Left hindlimb (tissue), 1 donor: ENCODE measurements at regions not wholly inside any gene's neighbourhood (a gene's known extent, or its start where the extent isn't known, plus 50 kb on each side); places are given as distances from the start of the nearest gene placed in this dataset.
"Not testable (repeated sequence)": the region's sequence is repeated elsewhere in the genome, so short reads cannot be mapped to it uniquely, and the experiment has no call there.

ENCODE experiments used
- DNase-seq: peaks from one replicate; pipeline ENCODE4 v3.0.0-alpha.2; 2018

DNA sequence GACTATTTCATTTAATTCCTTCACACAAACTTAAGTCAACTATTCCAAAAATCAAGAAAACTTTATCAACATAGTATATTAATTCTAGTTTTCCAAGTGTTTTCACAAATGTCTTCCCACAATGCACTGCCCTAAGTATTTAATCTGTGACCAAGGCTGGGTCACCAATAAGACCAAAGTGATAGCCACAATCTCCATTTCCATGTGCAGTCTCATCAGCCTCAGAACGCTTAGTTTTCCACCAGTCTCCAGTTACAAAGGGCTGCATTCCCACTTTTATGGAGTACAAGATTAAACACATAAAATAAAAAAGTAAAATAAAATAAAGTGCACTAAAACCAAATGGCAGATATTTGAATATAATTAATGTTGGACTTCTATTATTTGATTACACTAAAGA lies 371.6 kb upstream of the CCNH start:
- no peak for DNase-seq

DNA sequence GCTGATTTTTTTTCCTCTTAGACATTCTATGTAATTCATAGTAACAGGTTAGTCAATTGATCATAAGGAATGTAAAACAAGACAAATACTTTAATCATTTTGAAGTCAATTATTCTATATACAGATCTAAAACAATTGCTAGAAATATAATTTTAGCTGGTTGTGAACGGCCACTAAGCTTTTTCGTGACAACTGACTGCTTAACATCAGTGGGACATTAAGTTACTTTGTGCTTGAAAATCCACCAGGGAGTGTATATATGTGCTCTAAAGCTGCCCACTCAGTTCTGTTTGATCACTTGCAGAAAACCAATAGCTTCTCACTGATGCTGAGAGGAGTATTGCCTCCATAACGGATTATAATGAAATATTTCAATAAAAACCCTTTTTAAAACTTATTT lies 370.2 kb upstream of the CCNH start:
- DNase-seq = no peak

DNA sequence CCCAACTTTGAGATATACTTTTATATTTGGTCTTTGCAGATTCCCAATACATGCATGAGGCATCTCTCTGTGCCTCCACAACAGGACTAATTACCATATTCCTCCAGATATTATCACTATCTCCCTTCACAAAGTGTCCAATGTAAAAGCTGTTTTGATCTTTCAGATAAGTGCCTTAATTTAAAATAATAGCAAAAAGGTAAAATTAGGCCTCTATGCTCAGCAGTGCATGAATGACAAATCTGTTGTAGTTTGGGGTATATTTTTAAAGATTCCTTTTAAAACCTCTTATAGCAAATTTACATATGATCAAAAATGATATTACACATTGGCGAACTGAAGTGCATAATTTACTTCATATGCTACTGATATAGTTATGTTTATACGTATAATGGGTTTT lies 369.2 kb upstream of the CCNH start:
- no peak for DNase-seq

DNA sequence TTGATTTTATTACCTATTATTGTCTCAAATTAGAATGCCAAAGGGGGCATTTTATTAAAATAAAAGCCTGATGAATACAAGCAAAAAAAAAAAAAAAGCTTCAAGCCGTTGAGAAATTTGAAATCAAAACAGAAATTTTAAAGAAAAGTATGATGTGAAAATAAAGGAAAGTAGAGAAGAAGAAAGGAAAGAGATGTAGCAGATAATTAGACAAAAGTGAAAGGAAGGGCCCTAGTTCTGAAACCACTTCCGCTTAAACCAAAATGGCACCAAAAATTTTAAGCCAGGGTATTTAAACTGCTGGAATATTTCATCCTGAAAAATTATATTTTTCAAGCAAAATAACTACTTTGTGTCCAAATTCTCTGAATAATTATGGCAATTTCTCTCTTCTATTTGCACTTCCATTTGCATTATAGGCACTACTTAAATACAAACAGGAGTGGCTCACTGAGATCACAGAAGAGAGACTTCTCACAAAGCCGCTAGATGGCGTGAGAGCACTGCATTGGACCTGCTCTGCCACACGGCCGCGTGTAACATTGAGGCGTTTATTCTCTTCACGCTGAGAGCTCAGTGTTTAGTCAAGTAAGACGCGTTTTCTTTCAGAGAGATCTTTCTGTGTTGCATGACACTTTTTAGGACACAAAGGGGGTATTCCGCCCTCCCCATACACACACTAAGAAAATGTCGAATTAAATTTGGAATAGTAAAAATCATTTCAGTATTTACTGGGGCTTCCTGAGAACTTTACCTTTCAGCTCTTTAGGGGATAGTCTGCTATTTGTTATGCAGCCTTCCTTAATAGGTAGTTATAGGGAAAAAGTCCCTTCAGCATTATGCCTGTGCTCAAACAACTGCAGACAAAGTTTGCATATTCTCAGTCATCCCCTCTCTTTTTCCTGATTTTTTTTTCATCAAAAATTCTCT lies 368.4 kb upstream of the CCNH start:
- peak; percentile 80 for DNase-seq

DNA sequence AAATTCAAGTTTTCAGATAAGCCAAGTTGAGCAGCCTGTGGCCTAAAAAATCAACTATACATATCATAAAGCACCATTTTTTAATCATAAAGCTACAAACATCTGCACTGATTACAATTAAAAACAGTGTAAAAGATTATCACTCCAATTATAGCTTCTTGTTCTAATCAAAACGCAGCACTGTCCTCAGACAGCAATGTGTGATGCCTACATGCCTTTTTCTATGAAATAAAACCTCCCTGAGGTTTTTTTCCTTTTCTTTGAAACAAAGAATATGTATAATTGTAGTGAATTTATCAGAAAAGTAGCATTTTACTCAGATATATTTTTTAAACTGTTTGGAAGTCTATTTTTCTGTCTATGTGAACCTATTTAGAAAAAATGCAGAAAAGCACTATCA lies 366.1 kb upstream of the CCNH start:
- no peak for DNase-seq

DNA sequence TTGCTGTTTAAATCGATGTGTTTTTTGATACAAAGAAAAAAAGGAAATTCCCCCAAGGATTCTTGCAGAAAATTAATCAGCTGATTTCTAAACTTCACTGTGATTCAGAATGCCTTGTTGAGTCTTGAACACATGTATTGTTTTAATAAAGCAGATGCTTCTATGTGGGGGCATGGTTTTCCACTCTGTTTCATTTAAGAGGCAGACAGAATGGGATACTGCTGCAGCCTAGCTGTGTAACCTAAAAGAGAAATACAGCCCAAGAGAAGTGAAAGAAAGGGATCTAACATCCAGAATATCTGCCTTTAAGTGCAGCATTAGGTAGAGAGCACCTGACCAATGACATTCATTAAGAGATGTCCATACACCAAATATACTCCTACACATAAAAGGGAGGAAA lies 365.1 kb upstream of the CCNH start:
- DNase-seq = no peak

DNA sequence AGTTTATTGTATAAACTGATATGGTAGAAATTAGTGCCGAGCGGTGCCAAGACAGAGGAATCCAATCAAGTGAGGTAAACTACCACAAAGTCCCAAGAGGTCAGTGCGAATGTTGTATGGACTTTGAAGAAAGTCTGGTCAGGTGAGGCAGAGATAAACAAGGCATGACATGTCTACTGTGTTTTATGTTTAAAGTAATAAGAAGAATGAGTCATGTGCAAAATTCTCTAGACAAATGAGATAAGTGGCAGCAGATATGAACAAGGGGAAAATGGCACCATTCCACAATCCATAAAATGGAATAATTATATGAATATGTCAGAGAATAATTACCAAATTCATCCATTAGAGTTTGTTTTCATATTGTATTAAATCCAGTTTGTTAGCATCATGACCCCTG lies 364.1 kb upstream of the CCNH start:
- DNase-seq = no peak

DNA sequence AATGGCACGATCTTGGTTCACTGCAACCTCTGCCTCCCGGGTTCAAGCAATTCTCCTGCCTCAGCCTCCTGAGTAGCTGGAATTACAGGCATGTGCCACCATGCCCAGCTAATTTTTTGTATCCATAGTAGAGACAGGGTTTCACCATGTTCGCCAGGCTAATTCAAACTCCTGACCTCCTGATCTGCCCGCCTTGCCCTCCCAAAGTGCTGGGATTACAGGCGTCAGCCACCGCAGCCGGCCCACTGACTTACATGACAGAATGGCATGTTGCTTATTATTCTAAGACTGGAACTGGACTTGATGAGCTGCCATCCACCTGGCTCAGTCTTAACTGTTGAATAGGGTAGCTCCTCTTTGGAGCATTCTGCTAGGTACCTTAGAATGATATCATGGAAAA lies 363.6 kb upstream of the CCNH start:
- not testable (repeated sequence) for DNase-seq

DNA sequence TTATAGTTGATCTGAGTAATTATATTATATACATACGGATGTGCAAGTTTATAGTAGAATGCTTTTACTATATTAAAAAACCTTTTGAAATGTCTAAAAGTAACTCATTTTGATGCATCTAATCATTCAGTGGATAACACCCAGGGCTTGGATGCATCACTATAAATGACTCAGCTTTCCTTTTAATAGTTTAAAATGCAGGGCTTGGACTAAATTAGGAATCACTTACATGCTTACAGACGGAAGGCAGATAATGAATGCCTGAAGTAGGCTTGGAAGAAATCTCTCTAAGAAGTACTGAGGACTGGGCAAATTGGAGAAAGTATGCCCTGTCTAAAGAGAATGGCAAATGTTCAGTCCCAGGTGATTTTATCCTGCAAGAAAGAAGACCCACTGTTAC lies 362.5 kb upstream of the CCNH start:
- DNase-seq = no peak

DNA sequence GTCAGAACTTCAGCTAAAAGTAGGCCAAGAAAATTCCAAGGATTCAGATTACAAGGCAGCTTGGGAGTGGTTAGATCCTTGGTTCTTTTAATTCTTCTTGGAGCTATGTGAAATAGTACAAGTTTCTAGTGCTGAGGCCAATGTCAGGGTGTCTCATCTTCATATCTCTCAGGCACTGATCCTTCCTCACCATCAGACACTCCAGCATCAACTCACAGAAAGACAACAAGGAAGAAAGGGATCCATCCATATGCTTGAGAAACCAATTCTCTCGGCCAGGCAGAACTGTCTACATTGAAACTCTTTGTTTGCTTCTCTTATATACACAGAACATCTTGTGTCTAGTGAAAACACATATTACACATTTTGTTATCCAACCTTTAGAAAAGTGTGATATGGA lies 362.1 kb upstream of the CCNH start:
- DNase-seq = no peak

DNA sequence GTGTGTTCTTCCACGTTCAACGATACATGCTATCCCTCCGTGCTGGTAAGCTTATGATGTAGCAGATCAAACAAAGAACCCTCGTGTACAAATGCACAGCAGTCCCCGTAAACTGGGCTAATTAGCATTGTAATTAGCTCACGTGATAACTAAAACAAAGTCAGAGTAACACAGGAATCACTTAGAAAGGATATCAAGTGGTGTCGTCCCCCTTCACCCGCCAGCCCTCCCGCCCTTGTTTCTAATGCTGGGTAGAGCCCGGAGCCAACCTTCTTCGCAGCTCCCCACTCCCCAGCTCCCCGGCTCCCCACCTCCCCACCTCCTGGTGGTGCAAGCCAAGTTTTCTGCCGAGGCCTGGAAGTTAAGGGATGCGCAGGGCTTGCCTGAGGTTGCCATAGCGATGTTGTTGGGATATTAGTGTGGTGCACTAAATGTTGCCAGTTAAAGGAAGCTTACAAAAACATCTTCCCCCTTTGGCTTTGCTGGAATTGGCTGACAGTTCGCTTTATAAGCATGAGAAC lies 357.9 kb upstream of the CCNH start:
- DNase-seq = no peak

DNA sequence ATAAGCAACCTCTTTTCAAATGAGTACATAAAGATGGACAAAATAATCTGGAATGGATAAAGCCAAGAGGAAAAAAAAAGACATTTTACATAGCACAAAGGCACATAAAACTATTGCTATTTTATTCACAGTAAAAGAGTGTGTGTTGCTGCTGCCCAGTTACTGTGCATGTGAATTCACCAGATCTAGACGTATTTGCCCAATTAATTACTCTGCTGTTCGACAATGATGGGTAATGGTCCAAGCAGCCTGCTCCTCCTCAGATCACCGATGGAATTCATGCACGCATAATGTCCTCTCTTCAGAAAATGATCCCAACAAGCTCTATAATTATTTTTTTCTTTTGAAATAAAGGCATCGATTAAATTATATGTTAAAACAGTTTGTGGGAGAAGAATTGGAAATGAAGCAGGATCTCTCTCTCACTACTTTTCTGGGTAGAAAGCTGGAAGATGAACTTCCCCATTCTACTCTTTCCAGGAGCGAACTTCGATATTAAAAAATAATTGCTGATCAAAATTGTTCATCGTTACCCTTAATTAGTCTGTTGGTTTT lies 357.4 kb upstream of the CCNH start:
- DNase-seq = no peak

DNA sequence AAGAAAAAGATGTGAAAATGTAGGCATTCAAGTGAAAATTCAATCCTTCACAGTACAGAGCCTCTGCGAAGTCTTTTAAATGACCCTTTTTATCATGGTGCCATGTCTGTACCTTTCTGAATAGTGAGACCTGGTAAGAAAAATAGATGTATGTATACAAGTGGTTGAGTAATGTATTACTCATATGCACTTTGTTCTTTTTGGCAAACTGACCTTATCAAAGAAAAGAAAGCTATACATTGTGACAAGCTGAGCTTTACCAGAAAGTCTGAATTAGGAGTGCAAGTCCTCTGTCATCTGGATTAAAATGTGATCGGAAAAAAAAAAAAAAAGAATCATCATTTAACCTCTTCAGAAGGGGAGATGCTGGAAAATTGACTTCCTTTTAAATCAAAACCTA lies 356.4 kb upstream of the CCNH start:
- no peak for DNase-seq

DNA sequence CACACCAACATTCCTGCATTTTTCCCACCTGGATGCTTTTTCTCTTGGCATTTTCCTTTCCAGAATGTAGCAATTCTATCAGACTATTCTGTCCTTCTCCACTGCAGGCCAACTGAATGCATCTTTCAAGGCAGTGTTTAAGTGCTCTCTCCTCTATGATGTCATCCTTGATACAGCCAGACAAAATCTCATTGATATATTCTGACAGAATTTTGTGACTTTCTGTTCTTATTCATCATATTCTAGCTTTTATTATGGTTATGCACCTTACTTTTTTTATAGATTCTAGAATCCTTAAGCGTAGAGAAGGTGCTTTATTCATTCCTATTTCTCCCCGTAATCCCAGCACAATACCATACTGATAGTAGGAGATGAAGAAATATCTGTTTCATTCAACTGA lies 355.5 kb upstream of the CCNH start:
- no peak for DNase-seq

DNA sequence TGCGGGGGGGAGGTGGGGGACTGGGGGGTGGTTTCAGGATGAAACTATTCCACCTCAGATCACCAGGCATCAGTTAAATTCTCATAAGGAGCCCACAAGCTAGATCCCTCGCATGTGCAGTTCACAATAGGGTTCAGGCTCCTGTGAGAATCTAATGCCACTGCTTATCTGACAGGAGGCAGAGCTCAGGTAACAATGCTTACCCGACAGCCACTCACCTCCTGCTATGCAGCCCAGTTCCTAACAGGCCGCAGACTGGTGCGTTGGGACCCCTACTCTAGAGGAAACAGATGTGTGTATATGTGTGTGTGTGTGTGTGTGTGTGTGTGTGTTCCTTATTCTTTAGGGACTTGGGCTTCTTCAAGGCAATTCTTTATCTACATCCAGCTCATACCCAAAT lies 352.3 kb upstream of the CCNH start:
- no peak for DNase-seq

DNA sequence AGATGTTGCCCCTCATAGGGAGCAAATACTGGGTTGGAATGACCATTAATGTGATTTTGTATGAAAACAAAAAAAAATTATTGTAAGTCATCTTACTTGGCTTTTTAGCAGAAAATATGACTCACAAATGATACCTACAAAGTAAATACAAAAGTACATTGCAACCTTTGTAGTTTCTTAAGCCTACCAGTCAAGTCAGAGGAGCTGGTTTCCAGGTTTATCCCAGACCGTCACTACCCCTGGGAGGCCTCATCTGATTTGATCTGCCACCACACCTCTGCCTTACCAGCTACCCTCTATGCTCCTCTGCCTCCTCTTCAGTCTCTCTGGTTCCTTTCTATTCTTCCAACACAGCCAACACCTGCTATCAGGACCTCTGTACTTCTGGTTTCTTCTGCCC lies 349.9 kb upstream of the CCNH start:
- no peak for DNase-seq

DNA sequence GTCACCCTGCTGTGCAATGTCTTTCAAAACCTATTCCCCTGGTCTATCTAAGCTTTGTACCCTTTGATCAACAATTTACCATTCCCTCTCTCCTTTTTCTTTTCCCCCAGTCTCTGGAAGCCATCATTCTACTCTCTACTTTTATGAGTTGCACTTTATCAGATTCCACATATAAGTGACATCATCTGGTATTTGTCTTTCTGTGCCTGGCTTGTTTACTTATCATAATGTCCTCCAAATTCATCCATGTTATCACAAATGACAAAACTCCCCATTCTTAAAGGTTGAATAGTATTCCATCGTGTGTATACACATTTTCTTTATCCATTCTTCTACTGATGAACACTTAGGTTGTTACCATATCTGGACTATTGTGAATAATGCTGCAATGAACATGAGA lies 344.2 kb upstream of the CCNH start:
- no peak for DNase-seq

DNA sequence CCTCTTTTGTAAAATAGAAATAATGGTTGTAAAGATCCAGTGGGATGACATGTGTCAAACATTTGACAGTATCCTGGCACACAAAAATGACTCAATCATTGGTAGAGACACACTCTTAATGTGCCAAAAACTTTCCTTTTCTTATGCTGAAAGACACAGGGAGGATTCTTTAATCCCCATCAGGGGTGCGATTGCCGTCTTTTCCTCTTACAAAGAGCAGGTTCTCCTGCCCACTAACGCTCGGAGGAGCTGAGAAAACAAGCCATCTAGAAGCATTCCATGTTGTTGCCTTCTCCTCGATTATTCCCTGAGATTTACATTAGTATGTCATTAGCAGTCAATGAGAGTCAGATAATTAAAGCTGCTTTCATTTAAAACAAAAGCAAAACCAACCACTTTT lies 342.6 kb upstream of the CCNH start:
- DNase-seq = no peak

DNA sequence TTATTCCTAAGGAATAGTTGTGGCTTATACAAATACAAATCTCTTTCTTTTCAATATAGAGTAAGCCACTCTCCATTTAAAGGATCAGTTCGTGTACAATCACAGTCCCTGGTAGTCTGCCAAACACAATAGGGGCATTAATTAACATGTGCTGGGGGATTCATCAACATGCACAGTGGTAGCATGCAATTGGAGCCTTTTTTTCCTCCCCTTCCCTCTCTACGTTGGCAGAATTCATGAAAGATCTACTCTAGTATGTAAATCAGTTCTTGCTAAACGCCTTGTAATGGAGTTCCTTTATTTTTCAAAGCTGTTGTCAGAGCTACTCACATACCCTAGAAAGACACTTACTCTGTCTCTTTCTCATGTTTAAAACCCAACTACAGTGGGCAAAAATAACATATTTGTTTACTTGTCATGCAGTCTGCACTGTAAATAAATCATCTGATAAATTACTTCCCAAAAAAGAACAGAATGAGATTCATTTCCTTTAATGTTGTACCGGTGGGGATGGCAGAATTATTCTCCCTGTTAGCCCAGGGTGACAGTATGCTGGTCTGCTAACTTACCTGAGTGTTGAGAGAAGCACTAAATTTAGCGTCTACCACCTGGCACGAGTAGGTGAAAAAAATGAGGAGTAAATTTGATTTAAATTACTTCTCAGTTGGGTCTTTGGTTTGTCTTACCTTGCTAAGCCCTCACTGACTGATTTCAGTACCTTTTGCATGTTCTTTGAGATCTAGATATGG lies 341.5 kb upstream of the CCNH start:
- DNase-seq = no peak

DNA sequence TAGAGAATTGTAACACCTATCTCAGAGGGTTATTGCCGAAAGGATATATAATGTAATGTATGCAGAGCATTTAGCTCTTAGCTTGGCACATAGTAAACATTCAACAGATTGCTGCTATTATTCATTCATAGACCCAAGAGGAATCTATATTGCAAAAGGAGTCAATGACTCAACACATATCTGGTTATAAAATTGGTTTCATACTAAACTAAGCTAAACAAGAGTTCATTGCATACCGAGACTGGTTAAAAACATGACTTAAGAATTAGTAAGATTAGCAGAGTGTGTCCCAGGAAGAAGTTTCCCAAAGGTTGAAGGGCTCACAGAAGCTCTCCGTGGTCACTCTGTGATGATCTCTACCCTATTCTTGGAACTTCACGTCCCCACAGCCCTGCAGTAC lies 339.6 kb upstream of the CCNH start:
- no peak for DNase-seq

DNA sequence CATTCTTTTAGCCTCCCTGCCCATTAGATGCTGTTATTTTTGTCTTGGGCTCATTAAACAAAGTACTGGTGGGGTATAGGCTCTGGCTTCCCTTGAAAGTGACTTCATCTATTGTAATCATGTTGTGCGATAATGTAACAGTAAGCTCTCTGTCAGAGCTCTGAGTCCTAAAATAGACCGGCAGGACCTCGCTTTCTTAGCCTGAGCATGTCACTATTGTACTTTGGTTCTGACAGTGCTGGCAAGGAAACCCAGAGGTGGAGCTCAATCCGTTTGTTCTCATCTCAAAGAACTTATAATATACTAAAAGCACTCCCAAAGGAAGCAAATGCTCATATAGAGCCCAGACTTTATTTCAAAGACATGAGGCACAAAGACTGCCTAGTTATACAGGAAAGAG lies 339.1 kb upstream of the CCNH start:
- DNase-seq = no peak

DNA sequence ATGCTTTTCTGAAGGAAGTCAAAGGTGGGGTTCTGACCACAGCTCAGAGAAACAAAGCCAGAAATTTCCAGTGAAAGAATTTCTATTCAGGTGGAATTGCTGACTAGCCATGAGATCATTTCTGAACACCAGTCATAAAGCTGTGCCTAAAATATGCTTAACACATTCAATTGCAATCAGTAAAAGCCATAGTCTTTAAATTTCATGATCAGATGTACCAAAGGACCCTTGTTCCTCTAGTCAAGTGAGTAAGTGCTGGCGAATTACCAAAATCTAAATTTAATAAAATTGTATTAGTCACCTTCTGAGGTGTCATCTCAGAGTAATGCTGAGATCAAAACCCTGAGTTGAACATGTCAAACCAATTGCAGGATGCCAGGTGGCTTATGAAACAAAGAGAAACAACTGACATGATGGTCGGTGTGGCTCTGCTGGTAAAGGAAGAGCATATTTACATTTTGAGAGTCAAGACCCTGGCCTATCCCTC lies 334.2 kb upstream of the CCNH start:
- DNase-seq = no peak

DNA sequence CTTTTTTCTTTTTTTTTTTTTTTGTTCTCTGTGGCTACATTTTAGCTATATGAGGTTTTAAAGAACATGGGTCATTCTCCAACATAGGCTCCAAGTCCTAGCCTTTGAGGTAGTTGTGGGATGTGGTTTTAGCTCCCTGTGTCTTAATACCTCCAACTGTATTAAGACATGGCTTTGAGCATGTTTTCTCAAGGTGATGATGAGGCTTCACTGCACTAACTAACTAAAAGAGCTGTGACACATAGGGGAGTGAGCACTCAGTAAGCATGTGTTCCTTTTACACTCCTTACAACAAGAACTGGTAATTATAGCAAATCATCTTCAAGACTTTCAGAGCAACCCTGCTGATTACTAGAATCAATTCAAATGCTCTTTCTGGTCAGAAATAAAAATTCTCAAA lies 333.6 kb upstream of the CCNH start:
- no peak for DNase-seq

DNA sequence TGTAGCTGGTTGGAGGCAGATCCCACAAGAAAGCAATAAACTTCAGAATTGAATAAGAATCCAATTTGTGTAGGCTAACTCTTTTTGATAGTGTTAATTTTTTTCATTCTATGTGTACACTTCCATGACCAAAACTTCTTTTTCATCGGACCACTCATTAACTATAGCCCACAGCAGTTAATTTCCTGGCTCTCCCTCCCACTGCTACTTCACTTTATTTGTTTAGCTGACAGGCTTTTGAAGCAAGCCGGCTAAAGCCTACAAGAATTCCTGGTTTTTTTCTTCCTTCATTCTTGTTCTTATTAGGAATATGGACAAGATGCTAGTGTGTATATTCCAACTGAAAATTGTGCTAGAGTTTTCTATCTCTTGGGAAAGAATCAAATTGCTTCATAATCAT lies 329.2 kb upstream of the CCNH start:
- DNase-seq = no peak
